HepG2 (cell line): ENCODE measurements at regions not wholly inside any gene's neighbourhood (a gene's known extent, or its start where the extent isn't known, plus 50 kb on each side); places are given as distances from the start of the nearest gene placed in this dataset.

ENCODE experiments used
- JARID2 ChIP-seq: sonication (generic); formaldehyde crosslinking; IDR thresholded peaks from 2 replicates; pipeline ENCODE4 v1.8.1; 2023; ENCODE audit warnings: missing genetic modification reagents, inconsistent platforms; ENCODE audit not compliant: insufficient replicate concordance
- MBNL3 ChIP-seq: fragments of 250-450 bp; sonication (Bioruptor Pico); conservative IDR thresholded peaks from 2 replicates; pipeline ENCODE4 v1.8.0; 2022; ENCODE audit warnings: mild to moderate bottlenecking, inconsistent platforms
- ZKSCAN8 ChIP-seq: IDR thresholded peaks from 2 replicates; pipeline ENCODE4 v1.6.1; 2016; ENCODE audit warnings: borderline replicate concordance, missing genetic modification reagents, missing compliant biosample characterization

DNA sequence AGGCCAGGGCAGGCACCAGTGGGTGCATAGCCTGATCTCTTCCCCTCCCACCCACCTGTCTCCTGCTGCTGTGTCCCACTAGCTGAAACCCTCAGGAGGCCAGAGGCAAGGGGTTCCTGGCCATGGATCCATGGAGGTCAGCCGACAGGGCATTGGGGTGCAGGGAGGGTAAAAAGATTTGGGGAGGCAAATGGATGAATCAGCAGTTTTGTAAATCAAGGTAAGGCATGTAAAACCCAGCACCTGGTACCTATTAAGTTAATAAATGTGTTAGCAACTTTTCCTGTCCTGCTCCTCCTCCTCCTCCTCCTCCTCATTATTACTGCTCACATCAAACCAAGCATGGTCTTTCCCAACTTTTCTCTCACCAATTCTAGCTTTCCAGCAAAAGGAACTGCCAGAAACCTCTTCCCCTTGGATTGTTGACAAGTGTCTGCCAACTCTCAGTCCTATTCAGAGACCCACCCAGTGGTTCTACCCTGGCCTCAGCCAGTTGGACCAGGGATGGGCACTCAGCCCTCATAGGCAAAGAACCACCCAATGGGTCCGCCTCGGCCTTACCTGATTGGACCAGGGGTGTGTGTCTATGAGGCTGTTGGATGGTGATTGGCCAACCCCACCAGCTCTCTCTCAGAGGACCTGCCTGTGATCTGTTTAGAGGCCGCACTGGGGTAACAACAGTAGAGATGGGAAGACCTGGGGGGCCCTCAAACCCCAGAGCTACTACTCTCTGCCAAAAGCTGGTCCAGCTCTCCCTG, 155.7 kb upstream of the GSC start:
- TF ChIP-seq ZKSCAN8 (CRISPR knock-in tag): no peak
- TF ChIP-seq JARID2 (CRISPR knock-in tag): no peak
- TF ChIP-seq MBNL3: no peak
